BE2C (cell line): ENCODE measurements at regions not wholly inside any gene's neighbourhood (a gene's known extent, or its start where the extent isn't known, plus 50 kb on each side); places are given as distances from the start of the nearest gene placed in this dataset.
A peak's percentile ranks its signal among the peaks of the same experiment; 100 is the strongest.
"Not testable (repeated sequence)": the region's sequence is repeated elsewhere in the genome, so short reads cannot be mapped to it uniquely, and the experiment has no call there.

Experiments
- DNase-seq: peaks from one replicate; pipeline ENCODE4 v3.0.0-alpha.2; 2020
- H3K27me3 ChIP-seq: fragments of 250-450 bp; sonication (Bioruptor Pico); 2 replicates; pipeline ENCODE4 v1.5.1; 2020; ENCODE audit warnings: mild to moderate bottlenecking
- H3K36me3 ChIP-seq: fragments of 250-450 bp; sonication (Bioruptor Pico); 2 replicates; pipeline ENCODE4 v1.5.1; 2020; ENCODE audit warnings: mild to moderate bottlenecking
- H3K4me1 ChIP-seq: fragments of 250-450 bp; sonication (Bioruptor Pico); 2 replicates; pipeline ENCODE4 v1.5.1; 2020
- H3K4me3 ChIP-seq: 2 replicates; pipeline ENCODE4 v1.5.1; 2011; ENCODE audit warnings: low read depth, low read length
- H3K9me3 ChIP-seq: fragments of 250-450 bp; sonication (Bioruptor Pico); 2 replicates; pipeline ENCODE4 v1.5.1; 2020
- CTCF ChIP-seq: IDR thresholded peaks from 2 replicates; pipeline ENCODE4 v1.5.1; 2012; ENCODE audit warnings: mild to moderate bottlenecking, low read depth, low read length

DNA sequence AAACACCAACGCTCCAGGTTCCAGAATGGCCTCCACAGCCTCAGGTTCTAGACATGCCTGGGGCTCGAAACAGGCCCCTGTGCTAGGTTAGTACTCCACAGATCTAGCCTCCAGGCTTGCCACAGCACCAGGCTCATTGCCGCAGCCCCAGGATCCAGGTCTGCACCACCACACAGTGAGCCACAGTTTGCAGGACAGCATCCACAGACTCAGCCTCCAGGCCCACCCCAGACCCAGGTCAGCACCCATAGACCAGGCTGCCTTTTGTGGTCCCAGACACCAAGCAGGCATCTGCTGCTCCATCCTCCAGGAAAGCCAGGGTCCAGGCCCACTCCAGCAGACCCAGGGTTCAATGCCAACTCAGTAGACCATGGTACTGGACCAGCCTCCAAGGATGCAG lies 132.3 kb upstream of the VSTM2A start:
- TF ChIP-seq CTCF, result no peak
- Histone ChIP-seq H3K4me3 (no peak overlapping the region), H3K9me3 (no peaks in the 10 kb centered on the region; the same call in 1 of the 2 replicates), H3K36me3 (no peaks in the 10 kb centered on the region), H3K4me1 (no peaks in the 10 kb centered on the region), H3K27me3 (no peaks in the 10 kb centered on the region)
- no peak for DNase-seq

DNA sequence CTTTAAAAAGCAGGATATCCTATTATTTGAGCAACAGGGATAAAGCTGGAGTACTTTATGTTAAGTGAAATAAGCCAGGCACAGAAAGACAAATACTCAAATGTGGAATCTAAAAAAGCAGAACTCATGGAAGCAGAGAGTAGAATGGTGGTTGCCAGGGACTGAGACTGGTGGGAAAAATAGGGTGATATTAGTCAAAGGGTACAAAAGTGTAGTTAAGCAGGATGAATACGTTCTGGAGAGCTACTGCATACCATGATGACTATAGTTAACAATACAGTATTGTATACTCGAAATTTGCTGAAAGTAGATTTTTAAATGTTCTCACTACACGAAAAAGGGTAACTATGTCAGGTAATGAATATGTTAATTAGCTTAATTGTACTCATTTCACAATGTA lies 125.5 kb upstream of the VSTM2A start:
- Histone ChIP-seq H3K4me3 (no peak overlapping the region), H3K4me1 (no peaks in the 10 kb centered on the region), H3K27me3 (no peaks in the 10 kb centered on the region), H3K9me3 (no peaks in the 10 kb centered on the region; the same call in 1 of the 2 replicates), H3K36me3 (no peaks in the 10 kb centered on the region)
- no peak for TF ChIP-seq CTCF
- no peak for DNase-seq

GRCh38 chr7:54419209-54419608 lies 123.0 kb upstream of the VSTM2A start:
- no peak for TF ChIP-seq CTCF
- Histone ChIP-seq H3K4me3 (no peak overlapping the region), H3K9me3 (no peaks in the 10 kb centered on the region; the same call in 1 of the 2 replicates), H3K27me3 (no peaks in the 10 kb centered on the region), H3K4me1 (no peaks in the 10 kb centered on the region), H3K36me3 (no peaks in the 10 kb centered on the region)
- DNase-seq, result no peak

- no peaks in the 10 kb centered on the region for H3K4me1 ChIP-seq
- DNase-seq, result no peak
- no peaks in the 10 kb centered on the region for H3K9me3 ChIP-seq
- H3K27me3 ChIP-seq, result no peaks in the 10 kb centered on the region
- H3K4me3 ChIP-seq, result no peak overlapping the region
- H3K36me3 ChIP-seq, result no peaks in the 10 kb centered on the region
- no peak for TF ChIP-seq CTCF
Observed at GRCh38 chr7:54426406-54426805, 115.8 kb upstream of the VSTM2A start.

- Histone ChIP-seq H3K4me3 (no peak overlapping the region), H3K4me1 (no peaks in the 10 kb centered on the region), H3K9me3 (no peaks in the 10 kb centered on the region), H3K36me3 (no peaks in the 10 kb centered on the region), H3K27me3 (no peaks in the 10 kb centered on the region)
- TF ChIP-seq CTCF, result no peak
- DNase-seq, result no peak
Observed at GRCh38 chr7:54429111-54429510, 113.1 kb upstream of the VSTM2A start.

- H3K9me3 ChIP-seq, result no peaks in the 10 kb centered on the region
- H3K4me3 ChIP-seq, result no peak overlapping the region
- no peaks in the 10 kb centered on the region for H3K4me1 ChIP-seq
- no peaks in the 10 kb centered on the region for H3K27me3 ChIP-seq
- H3K36me3 ChIP-seq, result no peaks in the 10 kb centered on the region
- DNase-seq, result no peak
- TF ChIP-seq CTCF, result no peak
Observed at GRCh38 chr7:54439391-54439790, 102.8 kb upstream of the VSTM2A start.

GRCh38 chr7:54444046-54444686 lies 98.0 kb upstream of the VSTM2A start:
- not testable (repeated sequence) for DNase-seq, H3K27me3 ChIP-seq, H3K4me1 ChIP-seq, H3K36me3 ChIP-seq, H3K9me3 ChIP-seq, H3K4me3 ChIP-seq

GRCh38 chr7:54453168-54453567 lies 89.0 kb upstream of the VSTM2A start:
- DNase-seq, result peak; percentile 25
- not testable (repeated sequence) for H3K9me3 ChIP-seq, H3K27me3 ChIP-seq, H3K36me3 ChIP-seq, H3K4me1 ChIP-seq, H3K4me3 ChIP-seq

DNA sequence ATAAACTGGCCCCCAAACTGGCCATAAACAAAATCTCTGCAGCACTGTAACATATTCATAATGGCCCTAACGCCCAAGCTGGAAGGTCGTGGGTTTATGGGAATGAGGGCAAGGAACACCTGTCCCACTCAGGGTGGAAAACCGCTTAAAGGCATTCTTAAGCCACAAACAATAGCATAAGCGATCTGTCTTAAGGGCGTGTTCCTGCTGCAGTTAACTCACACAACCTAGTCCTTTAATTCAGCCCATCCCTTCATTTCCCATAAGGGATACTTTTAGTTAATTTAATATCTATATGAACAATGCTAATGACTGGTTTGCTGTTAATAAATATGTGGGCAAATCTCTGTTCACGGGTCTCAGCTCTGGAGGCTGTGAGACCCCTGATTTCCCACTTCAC lies 87.5 kb upstream of the VSTM2A start:
- not testable (repeated sequence) for H3K9me3 ChIP-seq, H3K27me3 ChIP-seq, H3K36me3 ChIP-seq, H3K4me3 ChIP-seq, DNase-seq, H3K4me1 ChIP-seq
